ENCODE measurements at regions not wholly inside any gene's neighbourhood (a gene's known extent, or its start where the extent isn't known, plus 50 kb on each side); places are given as distances from the start of the nearest gene placed in this dataset.
"Not testable (repeated sequence)": the region's sequence is repeated elsewhere in the genome, so short reads cannot be mapped to it uniquely, and the experiment has no call there.

GRCh38 chr14:27305441-27305945, 707.7 kb upstream of the NOVA1 start:
- no peaks in the 10 kb centered on the region for H3K36me3 Mint-ChIP-seq
- H3K27me3 Mint-ChIP-seq: no peaks in the 10 kb centered on the region
- H3K4me1 Mint-ChIP-seq: no peaks in the 10 kb centered on the region
- ATAC-seq (no peak), DNase-seq (no peak)
- CTCF ChIA-PET: no interaction called here
- peaks cover 14% of the 10 kb centered on the region for H3K9me3 Mint-ChIP-seq (ENCODE audit: low read depth)
- H3K4me3 Mint-ChIP-seq: no peak overlapping the region
- no peak overlapping the region for H3K27ac Mint-ChIP-seq

- CTCF ChIA-PET, H3K27ac Mint-ChIP-seq, DNase-seq, H3K4me3 Mint-ChIP-seq, ATAC-seq, H3K36me3 Mint-ChIP-seq, H3K4me1 Mint-ChIP-seq, H3K27me3 Mint-ChIP-seq: not testable (repeated sequence)
- H3K9me3 Mint-ChIP-seq (ENCODE audit: low read depth): peaks cover 22% of the 10 kb centered on the region
Measured at GRCh38 chr14:27312730-27313129, 714.9 kb upstream of the NOVA1 start.

GRCh38 chr14:27314231-27314630, 716.4 kb upstream of the NOVA1 start:
- DNase-seq (no peak), ATAC-seq (no peak)
- Mint-ChIP-seq H3K9me3 (ENCODE audit: low read depth) (peaks cover 15% of the 10 kb centered on the region), H3K4me3 (no peak overlapping the region), H3K36me3 (no peaks in the 10 kb centered on the region), H3K27ac (no peak overlapping the region), H3K27me3 (no peaks in the 10 kb centered on the region), H3K4me1 (no peaks in the 10 kb centered on the region)
- CTCF ChIA-PET: no interaction called here

- no peaks in the 10 kb centered on the region for H3K27me3 Mint-ChIP-seq
- ATAC-seq (no peak), DNase-seq (no peak)
- H3K4me3 Mint-ChIP-seq: no peak overlapping the region
- peaks cover 13% of the 10 kb centered on the region for H3K9me3 Mint-ChIP-seq (ENCODE audit: low read depth)
- no peaks in the 10 kb centered on the region for H3K36me3 Mint-ChIP-seq
- CTCF ChIA-PET: no interaction called here
- no peaks in the 10 kb centered on the region for H3K4me1 Mint-ChIP-seq
- no peak overlapping the region for H3K27ac Mint-ChIP-seq
Measured at GRCh38 chr14:27315477-27315876, 717.6 kb upstream of the NOVA1 start.

DNA sequence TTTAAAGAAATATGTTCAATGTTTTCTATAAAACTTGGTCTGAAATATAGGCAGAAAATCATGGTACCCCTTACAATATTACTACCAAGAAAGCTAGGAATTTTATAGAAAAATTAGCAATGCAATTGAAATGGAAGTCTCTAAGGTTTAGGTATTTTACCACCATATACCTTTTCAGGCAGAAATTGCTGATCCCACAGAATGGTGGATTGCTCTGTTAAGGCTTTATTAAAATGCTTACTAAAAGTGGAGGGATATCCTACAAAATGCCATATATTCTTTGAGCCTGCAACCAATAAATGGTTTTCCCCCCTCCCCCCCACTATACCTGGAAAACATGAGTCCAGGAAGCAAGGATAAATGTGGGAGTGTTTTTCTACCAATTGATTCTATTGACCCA, 718.1 kb upstream of the NOVA1 start:
- DNase-seq (no peak), ATAC-seq (no peak)
- H3K4me3 Mint-ChIP-seq: no peak overlapping the region
- no peak overlapping the region for H3K27ac Mint-ChIP-seq
- H3K9me3 Mint-ChIP-seq (ENCODE audit: low read depth): peaks cover 13% of the 10 kb centered on the region
- CTCF ChIA-PET: no interaction called here
- no peaks in the 10 kb centered on the region for H3K27me3 Mint-ChIP-seq
- no peaks in the 10 kb centered on the region for H3K36me3 Mint-ChIP-seq
- no peaks in the 10 kb centered on the region for H3K4me1 Mint-ChIP-seq

DNA sequence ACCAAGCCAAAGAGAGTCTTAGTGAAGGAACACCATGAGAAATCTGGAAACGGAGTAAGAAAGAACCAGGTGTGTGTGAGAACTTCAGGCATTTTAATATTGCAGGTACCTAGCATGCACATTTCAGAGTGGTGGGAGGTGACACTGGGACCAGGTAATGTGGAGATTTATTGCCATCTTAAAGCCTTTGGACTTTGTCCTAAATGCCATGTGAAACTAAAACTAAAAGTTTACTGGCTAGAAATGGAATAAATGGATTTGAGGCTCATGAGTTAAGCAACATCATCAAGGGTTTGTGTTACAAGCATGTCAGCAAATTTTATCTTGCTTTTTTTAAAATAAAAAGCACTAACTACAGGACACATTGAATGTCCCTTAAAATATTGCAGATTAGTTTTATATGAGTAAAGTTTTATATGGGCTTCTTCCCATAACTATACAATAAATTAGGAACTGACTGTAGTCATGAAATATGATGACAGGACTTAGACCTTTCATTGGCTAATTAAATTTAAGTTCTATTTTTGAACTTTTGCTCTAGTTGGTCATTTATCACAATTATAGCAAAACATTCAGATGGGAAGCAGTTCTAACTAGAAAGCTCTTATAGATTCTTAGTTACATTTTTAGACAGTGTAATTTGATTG, 721.1 kb upstream of the NOVA1 start:
- Mint-ChIP-seq H3K27me3 (no peaks in the 10 kb centered on the region), H3K27ac (no peak overlapping the region), H3K36me3 (no peaks in the 10 kb centered on the region), H3K9me3 (ENCODE audit: low read depth) (peaks cover 12% of the 10 kb centered on the region), H3K4me3 (no peak overlapping the region), H3K4me1 (no peaks in the 10 kb centered on the region)
- CTCF ChIA-PET: no interaction called here
- ATAC-seq: no peak
- DNase-seq: no peak

DNA sequence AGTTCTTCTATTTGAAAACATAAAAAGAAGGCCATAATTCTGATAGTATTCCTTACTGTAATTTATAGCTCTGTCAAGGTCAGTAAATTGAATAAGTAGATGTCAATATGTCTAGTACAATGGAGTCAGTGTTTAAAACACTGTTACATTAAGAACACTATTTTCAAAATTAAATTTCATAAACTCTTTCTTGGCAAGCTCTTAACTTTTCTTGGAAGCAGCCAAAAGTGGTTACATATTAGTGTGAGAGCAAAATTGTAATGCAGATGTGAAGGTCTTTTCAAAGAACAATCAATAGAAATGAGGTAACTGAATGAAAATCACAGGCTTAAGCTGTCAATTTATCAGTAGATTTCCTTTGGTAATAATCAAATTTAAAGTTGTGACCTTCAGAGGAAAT, 722.4 kb upstream of the NOVA1 start:
- Mint-ChIP-seq H3K9me3 (ENCODE audit: low read depth) (peaks cover 8% of the 10 kb centered on the region), H3K4me1 (no peaks in the 10 kb centered on the region), H3K36me3 (no peaks in the 10 kb centered on the region), H3K27ac (no peak overlapping the region), H3K4me3 (no peak overlapping the region), H3K27me3 (no peaks in the 10 kb centered on the region)
- no peak for ATAC-seq
- no peak for DNase-seq
- CTCF ChIA-PET: no interaction called here

DNA sequence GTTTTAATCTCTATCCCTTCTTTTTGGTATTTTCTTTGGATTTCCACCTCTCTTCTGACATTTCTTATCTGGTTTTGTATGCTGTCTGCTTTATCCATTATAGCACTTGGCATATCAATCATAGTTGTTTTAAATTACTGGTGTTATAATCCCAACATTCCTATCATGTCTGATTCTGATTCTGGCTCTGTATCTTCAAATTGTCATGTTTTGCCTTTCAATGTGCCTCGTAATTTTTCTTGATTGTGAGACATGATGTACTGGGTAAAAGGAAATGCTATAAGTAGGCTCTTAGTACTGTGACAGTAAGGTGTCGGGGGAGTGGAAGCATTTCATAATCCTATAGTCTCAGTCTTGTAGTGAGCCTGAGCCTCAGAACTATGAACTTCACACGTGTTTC, 729.3 kb upstream of the NOVA1 start:
- no peak overlapping the region for H3K27ac Mint-ChIP-seq
- no peaks in the 10 kb centered on the region for H3K4me1 Mint-ChIP-seq
- H3K9me3 Mint-ChIP-seq (ENCODE audit: low read depth): peaks cover 17% of the 10 kb centered on the region
- ATAC-seq: no peak
- CTCF ChIA-PET: no interaction called here
- H3K27me3 Mint-ChIP-seq: no peaks in the 10 kb centered on the region
- no peaks in the 10 kb centered on the region for H3K36me3 Mint-ChIP-seq
- no peak overlapping the region for H3K4me3 Mint-ChIP-seq
- no peak for DNase-seq

GRCh38 chr14:27338012-27338411, 740.2 kb upstream of the NOVA1 start:
- Mint-ChIP-seq H3K36me3 (no peaks in the 10 kb centered on the region), H3K4me3 (no peak overlapping the region), H3K4me1 (no peaks in the 10 kb centered on the region), H3K27ac (no peak overlapping the region), H3K27me3 (no peaks in the 10 kb centered on the region), H3K9me3 (ENCODE audit: low read depth) (peaks cover 13% of the 10 kb centered on the region)
- CTCF ChIA-PET: no interaction called here
- DNase-seq (no peak), ATAC-seq (no peak)

DNA sequence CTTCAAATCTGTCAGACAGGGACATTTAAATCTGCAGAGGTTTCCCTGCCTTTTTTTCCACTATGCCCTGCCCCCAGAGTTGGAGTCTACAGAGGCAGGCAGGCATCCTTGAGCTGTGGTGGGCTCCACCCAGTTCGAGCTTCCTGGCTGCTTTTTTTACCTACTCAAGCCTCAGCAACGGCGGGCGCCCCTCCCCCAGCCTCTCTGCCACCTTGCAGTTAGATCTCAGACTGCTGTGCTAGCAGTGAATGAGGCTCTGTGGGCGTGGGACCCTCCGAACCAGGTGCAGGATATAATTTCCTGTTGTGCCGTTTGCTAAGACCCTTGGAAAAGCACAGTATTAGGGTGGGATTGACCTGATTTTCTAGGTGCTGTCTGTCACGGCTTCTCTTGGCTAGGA, 765.2 kb upstream of the NOVA1 start:
- DNase-seq, H3K4me1 Mint-ChIP-seq, CTCF ChIA-PET, H3K36me3 Mint-ChIP-seq, H3K27me3 Mint-ChIP-seq, H3K27ac Mint-ChIP-seq, ATAC-seq, H3K4me3 Mint-ChIP-seq: not testable (repeated sequence)
- peaks cover 12% of the 10 kb centered on the region for H3K9me3 Mint-ChIP-seq (ENCODE audit: low read depth)

DNA sequence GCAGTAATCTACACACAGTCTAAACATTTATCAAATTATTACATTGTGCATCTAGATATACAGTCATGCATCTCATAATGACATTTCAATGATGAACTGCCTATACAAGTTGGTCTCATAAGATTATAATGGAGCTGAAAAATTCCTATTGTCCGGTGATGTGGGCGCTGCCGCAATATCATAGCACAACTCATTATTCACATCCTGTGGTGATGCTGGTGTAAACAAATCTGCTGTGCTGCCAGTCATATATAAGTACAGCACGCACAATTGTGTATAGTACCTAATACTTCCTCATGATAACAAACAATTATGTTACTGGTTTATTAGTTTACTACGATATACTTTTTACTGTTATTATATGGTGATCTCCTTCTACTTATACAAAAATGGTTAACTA, 768.8 kb upstream of the NOVA1 start:
- CTCF ChIA-PET: no interaction called here

DNA sequence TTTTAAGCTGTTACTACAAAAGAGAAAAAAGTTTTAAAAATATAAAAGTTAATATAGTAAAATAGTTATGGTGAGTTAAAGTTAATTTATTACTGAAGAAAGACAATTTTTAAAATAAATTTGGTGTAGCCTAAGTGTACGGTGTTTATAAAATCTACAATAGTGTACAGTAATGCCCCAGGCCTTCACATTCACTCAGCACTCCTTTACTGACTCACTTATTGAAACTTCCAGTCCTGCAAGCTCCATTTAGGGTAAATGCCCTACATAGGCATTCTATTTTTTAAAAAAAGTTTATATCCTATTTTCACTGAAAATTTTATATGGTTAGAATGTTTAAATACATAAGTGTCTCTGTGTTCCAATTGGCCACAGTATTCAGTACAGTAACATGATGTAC, 769.5 kb upstream of the NOVA1 start:
- no peaks in the 10 kb centered on the region for H3K27me3 Mint-ChIP-seq
- CTCF ChIA-PET: no interaction called here

More for the DNA sequence above, 768.8 kb upstream of the NOVA1 start:
- ATAC-seq (no peak), DNase-seq (no peak)
- H3K27ac Mint-ChIP-seq: no peak overlapping the region
- H3K9me3 Mint-ChIP-seq (ENCODE audit: low read depth): peaks cover 8% of the 10 kb centered on the region
- H3K4me3 Mint-ChIP-seq: no peak overlapping the region
- no peaks in the 10 kb centered on the region for H3K4me1 Mint-ChIP-seq
- H3K27me3 Mint-ChIP-seq: no peaks in the 10 kb centered on the region
- H3K36me3 Mint-ChIP-seq: no peaks in the 10 kb centered on the region

DNA sequence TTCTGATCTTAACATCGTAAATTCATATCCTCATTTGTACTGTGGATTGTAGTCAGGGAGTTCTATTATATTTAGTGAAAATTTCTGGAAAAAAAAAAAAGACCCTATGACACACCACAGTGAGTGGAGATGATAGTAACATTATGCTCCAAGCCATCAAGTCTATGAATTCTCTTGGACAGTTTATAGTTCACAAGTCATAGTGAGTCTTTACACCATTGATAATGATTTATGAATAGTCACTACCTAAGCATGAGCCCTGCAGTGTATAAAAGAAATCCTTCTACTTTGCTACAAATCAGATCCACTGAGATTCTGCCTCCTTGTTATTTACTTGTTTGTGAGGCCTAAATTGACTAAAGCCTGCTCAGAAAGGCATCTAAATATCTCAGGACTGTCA, 772.2 kb upstream of the NOVA1 start:
- DNase-seq: no peak
- Mint-ChIP-seq H3K4me3 (no peak overlapping the region), H3K4me1 (no peaks in the 10 kb centered on the region), H3K27me3 (no peaks in the 10 kb centered on the region), H3K27ac (no peak overlapping the region), H3K36me3 (no peaks in the 10 kb centered on the region), H3K9me3 (ENCODE audit: low read depth) (peaks cover 10% of the 10 kb centered on the region)
- CTCF ChIA-PET: no interaction called here
- no peak for ATAC-seq

More for the DNA sequence above, 769.5 kb upstream of the NOVA1 start:
- DNase-seq: no peak
- ATAC-seq: no peak
- Mint-ChIP-seq H3K4me3 (no peak overlapping the region), H3K27ac (no peak overlapping the region), H3K4me1 (no peaks in the 10 kb centered on the region), H3K36me3 (no peaks in the 10 kb centered on the region), H3K9me3 (ENCODE audit: low read depth) (peaks cover 8% of the 10 kb centered on the region)

- H3K27me3 Mint-ChIP-seq: no peaks in the 10 kb centered on the region
- no peak overlapping the region for H3K4me3 Mint-ChIP-seq
- DNase-seq: no peak
- CTCF ChIA-PET: no interaction called here
- ATAC-seq: no peak
- H3K36me3 Mint-ChIP-seq: no peaks in the 10 kb centered on the region
- H3K9me3 Mint-ChIP-seq (ENCODE audit: low read depth): peaks cover 10% of the 10 kb centered on the region
- H3K27ac Mint-ChIP-seq: no peak overlapping the region
- no peaks in the 10 kb centered on the region for H3K4me1 Mint-ChIP-seq
Measured at GRCh38 chr14:27370775-27371174, 772.9 kb upstream of the NOVA1 start.

DNA sequence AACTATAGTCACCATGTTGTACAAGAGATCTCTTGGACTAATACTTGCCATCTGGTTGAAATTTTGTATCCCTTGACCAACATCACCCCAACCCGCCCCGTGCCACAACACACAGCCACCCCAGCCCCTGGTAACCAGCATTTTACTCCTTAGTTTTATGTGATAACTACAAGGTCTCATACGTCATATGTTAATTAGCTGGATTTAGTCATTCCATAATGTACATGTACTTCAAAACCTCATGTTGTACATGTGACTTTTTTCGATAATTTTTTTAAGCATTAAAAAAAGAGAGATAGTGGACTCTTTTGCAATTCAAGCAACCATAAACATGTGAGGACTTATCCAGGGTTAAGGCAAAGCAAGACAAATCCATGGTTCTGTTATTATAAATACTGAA, 773.4 kb upstream of the NOVA1 start:
- no peak overlapping the region for H3K27ac Mint-ChIP-seq
- CTCF ChIA-PET: no interaction called here

More for the DNA sequence above, 773.4 kb upstream of the NOVA1 start:
- Mint-ChIP-seq H3K9me3 (ENCODE audit: low read depth) (peaks cover 8% of the 10 kb centered on the region), H3K27me3 (no peaks in the 10 kb centered on the region), H3K36me3 (no peaks in the 10 kb centered on the region), H3K4me1 (no peaks in the 10 kb centered on the region), H3K4me3 (no peak overlapping the region)
- no peak for ATAC-seq
- DNase-seq: no peak
